ENCODE measurements at regions not wholly inside any gene's neighbourhood (a gene's known extent, or its start where the extent isn't known, plus 50 kb on each side); places are given as distances from the start of the nearest gene placed in this dataset.

DNA sequence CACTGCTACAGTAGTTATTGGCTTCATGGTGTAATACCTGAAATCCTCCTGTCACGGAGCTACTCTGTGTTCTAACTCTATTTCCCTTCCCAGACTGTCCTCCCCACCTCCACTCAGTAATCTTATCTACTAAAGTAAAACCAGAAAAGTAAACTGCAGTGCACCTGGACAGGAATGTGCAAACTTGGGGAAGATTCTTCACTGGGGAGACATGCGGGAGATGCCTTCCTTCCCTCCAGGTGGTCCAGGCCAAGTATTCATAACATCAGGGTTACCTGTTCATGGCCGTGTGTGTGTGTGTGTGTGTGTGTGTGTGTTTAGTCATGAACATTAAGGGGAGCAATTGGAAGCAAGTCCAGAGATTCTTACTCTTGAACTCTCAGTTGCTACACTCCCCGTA lies 84.1 kb downstream of the IFNG start:
- TF ChIP-seq, protein P1, sequence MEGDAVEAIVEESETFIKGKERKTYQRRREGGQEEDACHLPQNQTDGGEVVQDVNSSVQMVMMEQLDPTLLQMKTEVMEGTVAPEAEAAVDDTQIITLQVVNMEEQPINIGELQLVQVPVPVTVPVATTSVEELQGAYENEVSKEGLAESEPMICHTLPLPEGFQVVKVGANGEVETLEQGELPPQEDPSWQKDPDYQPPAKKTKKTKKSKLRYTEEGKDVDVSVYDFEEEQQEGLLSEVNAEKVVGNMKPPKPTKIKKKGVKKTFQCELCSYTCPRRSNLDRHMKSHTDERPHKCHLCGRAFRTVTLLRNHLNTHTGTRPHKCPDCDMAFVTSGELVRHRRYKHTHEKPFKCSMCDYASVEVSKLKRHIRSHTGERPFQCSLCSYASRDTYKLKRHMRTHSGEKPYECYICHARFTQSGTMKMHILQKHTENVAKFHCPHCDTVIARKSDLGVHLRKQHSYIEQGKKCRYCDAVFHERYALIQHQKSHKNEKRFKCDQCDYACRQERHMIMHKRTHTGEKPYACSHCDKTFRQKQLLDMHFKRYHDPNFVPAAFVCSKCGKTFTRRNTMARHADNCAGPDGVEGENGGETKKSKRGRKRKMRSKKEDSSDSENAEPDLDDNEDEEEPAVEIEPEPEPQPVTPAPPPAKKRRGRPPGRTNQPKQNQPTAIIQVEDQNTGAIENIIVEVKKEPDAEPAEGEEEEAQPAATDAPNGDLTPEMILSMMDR (conservative IDR thresholded peaks at IDR 0.05 in 1 of 2, IDR thresholded peaks at IDR 0.05 in 1 of 2; ENCODE audit: extremely low read depth in 1 of 2, insufficient read depth in 1 of 2, low read depth in 1 of 2, low read length in 2 of 2) = no peak
- no peak for TF ChIP-seq EZH2 (IDR thresholded peaks at IDR 0.05; ENCODE audit: borderline replicate concordance, low read length)

Measured in mammary epithelial cell (primary cell).